ENCODE measurements at regions not wholly inside any gene's neighbourhood (a gene's known extent, or its start where the extent isn't known, plus 50 kb on each side); places are given as distances from the start of the nearest gene placed in this dataset.

GRCh38 chr6:137391061-137391814 is 103.0 kb downstream of the OLIG3 start:
- TF ChIP-seq MAZ (IDR thresholded peaks at IDR 0.05; ENCODE audit: borderline replicate concordance, low read depth, low read length) (no peak), CHD4 (IDR thresholded peaks at IDR 0.05; ENCODE audit: borderline replicate concordance) (no peak), NR3C1 (IDR thresholded peaks at IDR 0.05) (no peak), BCL3 (IDR thresholded peaks at IDR 0.05) (no peak), NPAS2 (CRISPR knock-in tag; IDR thresholded peaks at IDR 0.05; ENCODE audit: borderline replicate concordance) (no peak), MYC (IDR thresholded peaks at IDR 0.05; ENCODE audit: borderline replicate concordance, low read length) (no peak), SMC3 (IDR thresholded peaks at IDR 0.05) (no peak), RCOR1 (IDR thresholded peaks at IDR 0.05; ENCODE audit: low read depth, low read length) (no peak), POLR2A (IDR thresholded peaks at IDR 0.05; ENCODE audit: low read length) (no peak), CTCF (IDR thresholded peaks at IDR 0.05) (no peak), HES2 (IDR thresholded peaks at IDR 0.05) (no peak)
